SH-SY5Y (cell line): ENCODE measurements at regions not wholly inside any gene's neighbourhood (a gene's known extent, or its start where the extent isn't known, plus 50 kb on each side); places are given as distances from the start of the nearest gene placed in this dataset.

ENCODE experiments used
- GATA2 ChIP-seq: IDR thresholded peaks from 2 replicates; pipeline ENCODE4 v1.6.1; 2011; ENCODE audit warnings: mild to moderate bottlenecking, low read depth, low read length
- GATA3 ChIP-seq: IDR thresholded peaks from 2 replicates; pipeline ENCODE4 v1.6.1; 2011; ENCODE audit warnings: low read depth, mild to moderate bottlenecking, low read length, moderate library complexity

GRCh38 chr2:898319-898718, 52.3 kb upstream of the SNTG2 start:
- TF ChIP-seq GATA3 (no peak), GATA2 (no peak)

- no peak for TF ChIP-seq GATA2
- TF ChIP-seq GATA3: no peak
Measured at GRCh38 chr2:897091-897490, 53.6 kb upstream of the SNTG2 start.

GRCh38 chr2:893311-893710, 57.3 kb upstream of the SNTG2 start:
- no peak for TF ChIP-seq GATA3
- no peak for TF ChIP-seq GATA2

GRCh38 chr2:892892-893291, 57.8 kb upstream of the SNTG2 start:
- no peak for TF ChIP-seq GATA2
- TF ChIP-seq GATA3: no peak

GRCh38 chr2:892401-892800, 58.2 kb upstream of the SNTG2 start:
- no peak for TF ChIP-seq GATA3

- TF ChIP-seq GATA3: no peak
- no peak for TF ChIP-seq GATA2
Measured at GRCh38 chr2:891734-892133, 58.9 kb upstream of the SNTG2 start.

GRCh38 chr2:890791-891190, 59.9 kb upstream of the SNTG2 start:
- no peak for TF ChIP-seq GATA3
- TF ChIP-seq GATA2: no peak

GRCh38 chr2:890214-890613, 60.4 kb upstream of the SNTG2 start:
- TF ChIP-seq GATA3: no peak
- no peak for TF ChIP-seq GATA2

GRCh38 chr2:888906-889566, 61.6 kb upstream of the SNTG2 start:
- TF ChIP-seq GATA3: no peak
- TF ChIP-seq GATA2: no peak

- TF ChIP-seq GATA3 (no peak), GATA2 (no peak)
Measured at GRCh38 chr2:888211-888801, 62.3 kb upstream of the SNTG2 start.

- TF ChIP-seq GATA2 (no peak), GATA3 (no peak)
Measured at GRCh38 chr2:887639-888038, 63.0 kb upstream of the SNTG2 start.

- TF ChIP-seq GATA2 (no peak), GATA3 (no peak)
Measured at GRCh38 chr2:886072-887022, 64.3 kb upstream of the SNTG2 start.

- TF ChIP-seq GATA2 (no peak), GATA3 (no peak)
Measured at GRCh38 chr2:885230-886071, 65.2 kb upstream of the SNTG2 start.

- TF ChIP-seq GATA3 (no peak), GATA2 (no peak)
Measured at GRCh38 chr2:883803-884748, 66.6 kb upstream of the SNTG2 start.
